HG03439 (cell line): ENCODE measurements at regions not wholly inside any gene's neighbourhood (a gene's known extent, or its start where the extent isn't known, plus 50 kb on each side); places are given as distances from the start of the nearest gene placed in this dataset.
"Not testable (repeated sequence)": the region's sequence is repeated elsewhere in the genome, so short reads cannot be mapped to it uniquely, and the experiment has no call there.

Experiments
- ATAC-seq: cut with Tn5 transposase; IDR thresholded peaks from one replicate; pipeline ENCODE4 v1.9.1; 2021; ENCODE audit warnings: mild to moderate bottlenecking, moderate library complexity; ENCODE audit not compliant: unreplicated experiment

DNA sequence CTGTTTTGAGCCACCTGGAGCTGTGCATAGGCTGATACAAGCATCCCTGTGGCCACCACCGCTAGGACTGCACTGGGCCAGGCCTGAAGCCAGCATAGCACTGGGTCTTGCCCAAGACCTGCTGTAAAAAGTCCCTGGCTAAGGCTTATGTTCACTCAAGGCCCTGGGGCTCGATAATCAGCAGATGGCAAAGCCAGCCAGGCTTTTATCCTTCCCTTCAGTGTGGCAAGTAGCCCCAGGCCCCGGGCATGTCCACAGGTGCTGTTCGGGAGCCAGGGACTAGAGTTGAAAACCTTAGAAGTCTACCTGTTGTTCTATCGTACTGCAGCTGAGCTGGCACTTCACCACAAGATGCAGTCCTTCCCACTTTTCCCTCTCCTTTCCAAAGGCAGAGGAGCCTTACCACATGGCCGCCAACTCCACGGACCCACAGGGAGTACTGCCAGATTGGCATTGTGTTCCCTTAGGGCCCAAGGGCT, 226.4 kb upstream of the ZNF217 start:
- ATAC-seq = no peak

DNA sequence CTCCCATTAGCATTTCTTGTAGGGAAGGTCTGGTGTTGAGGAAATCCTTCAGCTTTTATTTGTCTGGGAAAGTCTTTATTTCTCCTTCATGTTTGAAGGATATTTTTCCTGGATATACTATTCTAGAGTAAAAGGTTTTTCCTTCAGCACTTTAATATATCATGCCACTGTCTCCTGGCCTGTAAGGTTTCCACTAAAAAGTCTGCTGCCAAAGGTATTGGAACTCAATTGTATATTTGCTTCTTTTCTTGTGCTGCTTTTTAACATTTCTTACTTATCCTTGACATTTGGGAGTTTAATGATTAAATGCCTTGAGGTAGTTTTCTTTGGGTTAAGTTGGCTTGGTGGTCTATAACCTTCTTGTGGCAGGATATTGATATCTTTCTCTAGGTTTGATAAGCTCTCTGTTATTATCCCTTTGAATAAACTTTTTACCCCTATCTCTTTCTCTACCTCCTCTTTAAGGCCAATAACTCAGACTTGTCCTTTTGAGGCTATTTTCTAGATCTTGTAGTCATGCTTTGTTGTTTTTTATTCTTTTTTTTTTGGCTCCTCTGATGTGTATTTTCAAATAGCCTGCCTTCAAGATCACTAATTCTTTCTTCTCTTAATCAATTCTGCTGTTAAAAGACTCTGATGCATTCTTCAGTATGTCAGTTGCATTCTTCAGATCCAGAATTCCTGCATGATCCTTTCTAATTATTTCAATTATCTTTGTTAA, 225.0 kb upstream of the ZNF217 start:
- no peak for ATAC-seq

DNA sequence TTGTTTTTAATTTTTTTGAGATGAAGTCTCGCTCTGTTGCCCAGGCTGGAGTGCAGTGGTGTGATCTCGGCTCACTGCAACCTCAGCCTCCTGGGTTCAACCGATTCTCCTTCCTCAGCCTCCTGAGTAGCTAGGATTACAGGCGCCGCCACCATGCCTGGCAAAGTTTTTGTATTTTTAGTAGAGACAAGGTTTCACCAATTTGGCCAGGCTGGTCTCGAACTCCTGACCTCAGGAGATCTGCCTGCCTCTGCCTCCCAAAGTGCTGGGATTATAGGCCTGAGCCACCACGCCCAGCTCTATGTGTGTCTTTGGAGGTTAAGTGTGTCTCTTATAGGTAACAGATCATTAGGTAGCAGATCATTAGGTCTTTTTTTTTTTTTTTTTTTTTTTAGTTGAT, 223.9 kb upstream of the ZNF217 start:
- not testable (repeated sequence) for ATAC-seq

DNA sequence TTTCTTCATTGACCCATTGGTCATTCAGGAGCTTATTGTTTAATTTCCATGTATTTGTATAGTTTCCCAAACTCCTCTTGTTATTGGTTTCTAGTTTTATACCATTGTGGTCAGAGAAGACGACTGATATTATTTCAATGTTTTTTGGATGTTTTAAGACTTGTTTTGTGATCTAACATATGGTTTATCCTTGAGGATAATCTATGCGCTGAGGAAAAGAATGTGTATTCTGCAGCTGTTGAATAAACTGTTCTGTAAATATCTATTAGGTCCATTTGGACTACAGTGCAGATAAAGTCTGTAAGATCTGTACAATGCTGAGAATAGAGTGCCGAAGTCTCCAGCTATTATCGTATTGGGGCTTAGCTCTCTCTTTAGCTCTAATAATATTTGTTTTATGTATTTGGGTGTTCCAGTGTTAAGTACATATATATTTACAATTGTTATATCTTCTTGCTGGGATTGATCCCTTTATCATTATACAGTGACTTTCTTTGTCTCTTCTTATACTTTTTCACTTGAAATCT, 223.3 kb upstream of the ZNF217 start:
- ATAC-seq = no peak

DNA sequence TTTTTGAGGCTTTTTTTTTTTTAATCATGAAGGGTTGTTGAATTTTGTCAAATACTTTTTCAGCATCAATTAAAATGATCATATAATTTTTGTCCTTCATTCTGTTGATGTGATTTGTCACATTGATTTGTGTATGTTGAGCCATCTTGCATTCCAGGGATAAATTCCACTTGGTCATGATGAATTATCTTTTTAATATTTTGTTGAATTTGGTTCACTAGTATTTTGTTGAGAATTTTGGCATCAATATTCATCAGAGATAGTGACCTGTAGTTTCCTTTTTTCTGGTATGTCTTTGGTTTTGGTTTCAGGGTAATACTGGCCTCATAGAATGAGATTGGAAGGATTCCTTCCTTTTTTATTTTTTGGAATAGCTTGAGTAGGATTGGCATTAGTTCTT, 221.9 kb upstream of the ZNF217 start:
- no peak for ATAC-seq

DNA sequence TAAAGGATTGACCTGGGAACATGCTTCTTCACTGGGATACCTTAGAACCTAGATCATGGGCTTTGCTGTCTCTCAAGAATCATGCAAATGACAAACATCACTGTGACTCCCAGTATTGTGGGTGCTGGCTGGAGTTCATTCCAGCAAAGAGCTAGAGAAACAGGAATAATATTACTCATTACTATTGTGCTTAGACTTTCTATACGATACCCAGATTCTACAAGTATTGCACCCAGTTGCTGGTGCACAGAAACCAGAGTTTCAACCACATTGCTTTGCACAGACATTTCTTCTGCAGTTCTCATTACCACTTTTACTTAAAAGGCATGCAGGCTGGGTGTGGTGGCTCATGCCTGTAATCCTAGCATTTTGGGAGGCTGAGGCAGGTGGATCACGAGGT, 220.4 kb upstream of the ZNF217 start:
- no peak for ATAC-seq

DNA sequence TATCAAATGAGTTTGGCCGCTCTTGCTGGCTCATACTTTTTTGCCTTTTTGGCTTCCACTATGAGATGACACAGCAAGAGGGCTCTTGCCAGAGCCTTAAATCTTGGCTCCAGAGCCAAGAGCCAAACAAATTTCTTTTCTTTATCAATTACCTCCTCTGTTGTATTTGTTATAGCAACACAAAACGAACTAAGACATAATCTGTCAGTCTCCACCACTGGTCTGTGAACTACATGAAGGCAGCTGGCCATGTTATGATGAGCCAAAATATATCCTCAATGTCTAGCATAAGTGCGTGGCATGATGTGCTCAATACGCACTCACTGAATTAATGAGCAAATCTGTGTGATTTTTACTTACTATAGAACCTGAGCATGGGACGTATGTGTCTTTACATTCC, 220.0 kb upstream of the ZNF217 start:
- no peak for ATAC-seq

DNA sequence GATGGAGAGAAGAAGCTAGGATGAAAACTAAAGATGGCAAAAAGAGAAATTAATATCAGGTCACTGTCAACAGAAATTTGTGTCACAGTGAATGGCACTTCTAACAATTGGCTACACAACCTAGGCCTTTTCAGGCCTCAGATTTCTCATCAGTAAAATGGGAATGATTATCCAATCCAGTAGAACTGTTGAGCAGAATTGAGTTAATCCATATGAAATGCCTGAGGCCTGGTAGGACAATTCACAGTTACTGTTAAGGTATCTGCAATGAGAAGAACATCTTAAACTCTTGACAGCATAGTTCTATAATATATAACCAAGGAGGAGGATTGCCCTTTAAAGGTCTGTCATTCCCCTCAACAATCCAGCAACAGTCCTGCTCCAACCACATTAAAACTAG, 217.9 kb upstream of the ZNF217 start:
- ATAC-seq = no peak

DNA sequence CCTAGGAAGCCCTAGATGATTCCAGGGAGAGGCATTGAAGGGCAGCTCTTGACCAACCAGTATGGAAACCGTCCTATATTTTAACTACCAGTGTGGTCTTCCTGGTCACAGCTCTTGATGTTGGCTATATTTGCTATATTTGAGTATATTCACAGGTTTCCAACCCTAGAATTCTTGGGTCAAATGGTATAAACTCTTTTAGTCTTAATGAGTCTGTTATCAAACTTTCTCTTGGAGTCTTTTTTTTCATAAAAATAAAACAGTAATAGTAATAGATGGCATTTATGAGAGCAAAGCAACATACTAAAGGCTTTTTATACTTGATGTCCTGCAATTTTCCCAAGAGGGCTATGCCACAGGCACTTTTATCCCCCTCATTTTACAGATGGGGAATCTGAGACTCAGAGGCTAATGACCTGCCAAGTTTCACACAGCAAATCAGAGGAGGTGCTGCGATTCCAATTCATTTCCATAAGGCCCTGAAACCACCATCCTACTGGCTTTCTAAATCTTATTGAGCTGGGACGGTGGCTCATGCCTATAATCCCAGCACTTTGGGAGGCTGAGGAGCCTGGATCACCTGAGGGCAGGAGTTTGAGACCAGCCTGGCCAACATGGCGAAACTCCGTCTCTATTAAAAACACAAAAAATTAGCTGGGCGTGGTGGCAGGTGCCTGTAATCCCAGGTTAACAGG, 217.2 kb upstream of the ZNF217 start:
- ATAC-seq = no peak

DNA sequence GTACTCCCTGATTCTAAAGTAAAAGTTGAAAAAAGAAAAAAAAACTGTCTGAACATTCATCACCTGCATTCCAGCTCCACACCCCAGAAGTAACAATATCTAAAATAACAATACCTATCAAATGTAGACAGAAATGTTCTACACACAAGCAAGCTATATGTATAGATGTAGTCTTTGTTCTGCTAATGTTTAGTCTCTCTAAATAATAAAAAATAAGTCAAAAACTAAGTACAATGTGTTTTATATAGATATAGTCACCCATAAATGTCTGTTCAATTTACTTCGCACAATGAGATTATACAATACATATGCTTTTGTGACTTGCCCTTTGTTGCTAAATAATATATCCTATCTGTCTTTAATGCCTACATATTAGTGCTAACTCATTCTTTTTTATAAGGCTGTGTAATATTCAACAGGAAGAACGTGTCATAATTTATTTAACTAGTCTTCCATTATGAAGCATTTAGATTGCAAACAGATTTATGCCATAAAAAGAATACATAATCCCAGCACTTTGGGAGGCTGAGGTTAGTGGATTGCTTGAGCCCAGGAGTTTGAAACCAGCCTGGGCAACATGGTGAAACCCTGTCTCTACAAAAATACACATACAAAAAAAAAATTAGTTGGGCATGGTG, 216.2 kb upstream of the ZNF217 start:
- ATAC-seq = no peak

DNA sequence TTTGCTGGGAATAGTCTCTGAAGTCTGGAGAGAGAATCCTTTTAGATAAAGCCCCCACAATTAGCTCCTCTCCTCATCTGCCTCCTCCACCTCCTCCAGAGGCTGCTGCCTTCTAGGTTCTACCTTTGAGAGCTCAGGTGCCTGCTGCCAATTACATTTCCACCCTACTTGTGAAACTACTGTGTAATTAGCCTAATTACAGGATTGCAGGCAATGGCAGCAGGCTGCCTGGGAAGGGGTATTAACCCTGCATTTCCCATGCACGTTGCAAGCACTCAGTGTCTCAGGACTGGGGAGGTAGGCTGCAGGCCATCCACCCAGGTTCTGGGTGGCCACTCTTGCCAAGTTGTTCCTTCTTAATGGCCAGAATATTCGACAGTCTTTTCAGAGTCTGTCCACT, 215.6 kb upstream of the ZNF217 start:
- no peak for ATAC-seq

DNA sequence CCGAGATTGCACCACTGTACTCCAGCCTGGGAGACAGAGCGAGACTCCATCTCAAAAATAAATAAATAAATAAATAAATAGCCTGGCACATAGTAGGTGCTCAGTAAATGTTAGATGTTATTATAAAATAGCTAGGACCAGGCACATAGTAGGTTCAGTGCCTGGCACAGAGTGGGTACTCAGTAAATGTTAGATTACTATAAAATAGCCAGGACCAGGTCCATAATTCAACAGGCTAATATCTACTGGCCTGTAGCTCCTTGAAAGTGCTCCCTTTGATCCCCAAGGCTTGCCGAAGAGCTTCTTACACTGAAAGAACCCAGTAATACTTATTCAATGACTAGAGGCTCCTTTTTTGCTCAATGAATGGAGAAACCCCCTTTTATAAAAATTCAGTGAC, 215.1 kb upstream of the ZNF217 start:
- ATAC-seq = no peak

DNA sequence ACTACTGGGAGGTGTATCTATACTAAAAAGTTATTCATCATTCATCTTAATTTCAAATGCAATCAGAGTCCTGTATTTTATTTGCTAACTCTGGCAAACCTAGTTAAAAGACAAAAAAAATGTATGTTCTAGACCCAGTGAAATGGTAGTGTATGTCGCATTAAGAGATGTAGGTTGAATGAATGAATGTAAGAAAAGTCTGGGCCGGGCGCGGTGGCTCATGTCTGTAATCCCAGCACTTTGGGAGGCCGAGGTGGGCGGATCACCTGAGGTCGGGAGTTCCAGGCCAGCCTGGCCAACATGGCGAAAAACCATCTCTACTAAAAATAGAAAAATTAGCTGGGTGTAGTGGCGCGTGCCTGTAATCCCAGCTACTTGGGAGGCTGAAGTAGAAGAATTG, 214.7 kb upstream of the ZNF217 start:
- not testable (repeated sequence) for ATAC-seq

DNA sequence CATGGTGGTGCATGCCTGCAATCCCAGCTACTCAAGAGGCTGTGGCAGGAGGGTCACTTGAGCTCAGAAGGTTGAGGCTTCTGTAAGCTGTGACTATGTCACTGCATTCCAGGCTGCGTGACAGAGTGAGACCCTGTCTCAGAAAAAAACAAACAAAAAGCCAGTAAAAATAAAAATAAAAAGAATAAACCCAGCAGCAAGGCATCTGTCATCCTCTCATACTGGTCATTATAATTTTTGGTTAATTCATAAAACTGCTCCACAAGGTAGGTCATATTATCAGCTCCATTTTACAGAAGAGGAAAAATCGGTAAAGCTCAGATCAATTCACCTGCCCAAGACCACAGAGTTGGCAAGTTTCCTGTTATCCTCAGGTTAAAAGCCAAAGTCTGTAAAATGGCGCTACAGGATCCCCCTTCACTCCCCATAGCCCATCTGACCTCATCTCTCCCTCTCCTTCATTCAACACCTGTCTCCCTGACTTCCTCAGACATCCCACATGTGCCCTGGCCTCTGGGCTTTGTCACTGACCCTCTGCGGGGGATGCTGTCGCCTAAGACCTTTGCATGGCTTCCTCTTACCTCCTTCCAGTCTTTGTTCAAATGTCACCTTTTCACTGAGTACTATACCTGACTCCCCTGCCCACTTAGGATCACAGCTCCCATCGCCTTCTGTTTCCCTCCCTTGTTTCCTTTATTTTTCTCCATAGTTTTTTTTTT, 213.2 kb upstream of the ZNF217 start:
- ATAC-seq = no peak

DNA sequence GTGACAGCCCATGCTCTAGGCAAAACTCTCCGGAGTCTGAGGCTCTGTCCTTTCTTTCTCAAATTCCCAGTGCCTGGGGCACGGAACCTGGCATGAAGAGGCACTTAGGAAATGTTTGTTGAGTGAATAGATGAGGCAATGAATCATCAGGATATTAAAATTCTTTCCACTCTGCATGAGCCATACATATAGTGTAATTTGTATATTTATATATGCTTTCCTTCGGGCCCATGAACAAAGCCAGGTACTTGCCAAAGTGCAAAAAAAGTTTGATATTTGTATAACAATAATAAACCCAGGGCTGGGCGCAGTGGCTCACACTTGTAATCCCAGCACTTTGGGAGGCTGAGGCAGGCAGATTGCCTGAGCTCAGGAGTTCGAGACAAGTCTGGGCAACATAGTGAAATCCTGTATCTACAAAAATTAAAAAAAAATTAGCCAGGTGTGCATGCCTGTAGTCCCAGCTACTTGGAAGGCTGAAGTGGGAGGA, 212.3 kb upstream of the ZNF217 start:
- ATAC-seq = no peak

DNA sequence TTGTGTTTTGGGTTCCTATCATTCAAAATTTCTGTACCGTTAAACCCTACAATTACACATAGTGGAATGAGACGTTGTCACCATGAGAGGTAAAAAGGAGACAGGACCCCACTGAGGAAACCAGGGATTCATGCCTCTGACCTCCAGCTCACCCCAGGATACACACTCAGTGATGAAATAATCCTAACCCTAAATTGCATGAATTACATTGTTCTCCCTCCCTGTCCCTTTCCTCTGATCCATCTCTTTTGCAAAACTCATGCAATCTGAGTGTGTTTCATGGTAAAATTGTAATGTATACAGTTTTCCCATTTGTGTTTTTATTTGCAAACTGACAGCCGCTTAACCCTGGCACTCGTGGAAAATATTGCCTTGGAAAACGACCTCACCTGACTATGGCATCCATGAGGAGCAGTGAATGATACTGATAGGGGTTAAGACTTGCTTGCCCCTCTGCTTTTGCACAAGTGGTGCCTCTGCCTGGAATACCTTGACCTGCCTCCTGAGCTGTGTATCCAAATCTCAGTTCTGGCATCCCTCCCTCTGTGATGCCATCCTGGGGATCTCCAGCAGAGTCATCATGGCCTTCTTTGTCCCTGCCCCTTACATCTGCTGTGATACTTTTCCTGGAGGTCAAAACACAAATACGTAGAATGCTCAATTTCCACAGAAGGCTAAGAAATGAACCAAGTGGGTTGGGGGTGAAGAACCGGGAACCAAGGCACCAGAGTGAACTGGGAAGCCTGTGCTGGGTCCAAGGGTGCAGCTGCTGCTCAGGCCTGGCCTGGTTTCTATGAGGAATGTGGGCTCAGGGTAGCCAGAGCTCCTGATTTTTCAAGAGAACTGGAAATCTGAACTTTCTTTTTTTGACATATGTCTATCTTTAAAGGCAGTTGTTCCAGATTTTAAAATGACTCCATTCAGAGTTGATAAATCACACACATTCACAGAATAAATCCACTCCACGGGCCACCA, 211.6 kb upstream of the ZNF217 start:
- ATAC-seq = no peak

DNA sequence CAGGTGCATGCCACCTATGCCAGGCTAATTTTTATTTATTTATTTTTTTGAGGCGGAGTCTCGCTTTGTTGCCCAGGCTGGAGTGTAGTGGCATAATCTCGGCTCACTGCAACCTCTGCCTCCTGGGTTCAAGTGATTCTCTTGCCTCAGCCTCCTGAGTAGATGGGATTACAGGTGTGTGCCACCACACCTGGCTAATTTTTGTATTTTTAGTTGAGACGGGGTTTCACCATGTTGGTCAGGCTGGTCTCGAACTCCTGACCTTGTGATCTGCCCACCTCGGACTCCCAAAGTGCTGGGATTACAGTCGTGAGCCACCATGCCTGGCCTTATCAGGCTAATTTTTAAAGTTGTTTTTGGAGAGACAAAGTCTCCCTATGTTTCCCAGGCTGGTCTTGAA, 210.7 kb upstream of the ZNF217 start:
- ATAC-seq = not testable (repeated sequence)

DNA sequence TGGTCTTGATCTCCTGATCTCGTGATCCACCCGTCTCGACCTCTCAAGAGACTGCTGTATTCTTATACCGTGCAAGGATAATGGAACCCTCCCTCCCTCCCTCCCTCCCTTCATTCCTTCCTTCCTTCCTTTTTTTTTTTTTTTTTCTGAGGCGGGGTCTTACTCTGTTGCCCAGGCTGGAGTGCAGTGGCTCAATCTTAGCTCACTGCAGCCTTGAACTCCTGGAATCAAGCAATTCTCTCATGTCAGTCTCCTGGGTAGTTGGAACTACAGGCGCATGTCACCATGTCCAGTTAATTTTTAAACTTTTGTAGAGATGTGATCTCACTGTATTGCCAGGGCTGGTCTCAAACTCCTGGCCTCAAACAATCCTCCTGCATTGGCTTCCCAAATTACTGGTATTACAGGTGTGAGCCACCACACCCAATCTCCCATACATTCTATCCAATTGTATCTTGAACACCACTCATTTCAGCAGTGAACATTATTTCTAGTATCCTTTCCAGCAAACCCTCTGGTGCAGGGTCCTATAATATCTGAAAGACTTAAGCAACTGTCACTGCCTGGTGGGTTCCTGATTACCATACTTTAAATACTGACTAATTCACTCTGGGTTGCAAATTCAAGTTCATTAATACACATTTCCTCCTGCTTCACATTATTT, 210.0 kb upstream of the ZNF217 start:
- ATAC-seq = no peak

DNA sequence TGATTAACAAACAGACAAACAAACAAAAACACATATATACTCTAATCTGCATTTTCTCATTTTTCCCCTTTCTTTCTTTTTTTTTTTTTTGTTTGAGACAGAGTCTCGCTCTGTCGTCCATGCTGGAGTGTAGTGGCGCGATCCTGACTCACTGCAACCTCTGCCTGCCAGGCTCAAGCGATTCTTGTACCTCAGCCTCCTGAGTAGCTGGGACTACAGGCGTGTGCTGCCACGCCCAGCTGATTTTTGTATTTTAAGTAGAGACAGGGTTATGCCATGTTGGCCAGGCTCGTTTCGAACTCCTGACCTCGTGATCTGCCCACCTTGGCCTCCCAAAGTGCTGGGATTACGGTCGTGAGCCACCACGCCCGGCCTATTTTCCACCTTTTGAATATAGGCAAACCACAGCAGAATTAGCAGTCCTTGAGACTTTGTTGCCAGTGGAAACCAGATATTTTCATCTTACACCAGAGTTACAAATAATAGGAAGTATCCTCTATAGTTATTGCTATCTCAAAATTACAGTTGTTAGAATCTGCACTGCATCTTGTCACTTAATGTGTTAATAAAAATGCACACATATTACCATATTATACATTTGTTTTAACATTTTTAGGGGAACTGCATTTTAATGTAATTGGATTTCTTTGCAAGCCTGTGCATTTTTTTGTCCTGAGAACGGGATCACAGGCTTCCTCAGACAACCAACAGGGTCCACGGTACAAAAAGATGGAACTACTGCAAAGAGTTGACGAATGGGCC, 208.2 kb upstream of the ZNF217 start:
- ATAC-seq = no peak
